ENCODE measurements at regions not wholly inside any gene's neighbourhood (a gene's known extent, or its start where the extent isn't known, plus 50 kb on each side); places are given as distances from the start of the nearest gene placed in this dataset.
"Not testable (repeated sequence)": the region's sequence is repeated elsewhere in the genome, so short reads cannot be mapped to it uniquely, and the experiment has no call there.

GRCh38 chr1:25118546-25118945, 113.8 kb downstream of the SYF2 start:
- no peak overlapping the region for H3K27ac ChIP-seq
- DNase-seq, result no peak
- WGBS, 2 donors, result 81% methylated on average over 7 of the region's 7 CpGs
- no peaks in the 10 kb centered on the region for H3K27me3 ChIP-seq
- H3K4me1 ChIP-seq, result no peaks in the 10 kb centered on the region
- intact Hi-C loops (cut with DNase I), result no loop called here
- no peak overlapping the region for H3K4me3 ChIP-seq (replicated peaks in 1 of 3)
- no peaks in the 10 kb centered on the region for H3K9me3 ChIP-seq
- H3K36me3 ChIP-seq, result no peaks in the 10 kb centered on the region
- TF ChIP-seq CTCF (IDR thresholded peaks at IDR 0.05) (no peak), POLR2A (IDR thresholded peaks at IDR 0.05) (no peak)

GRCh38 chr1:25117233-25117823, 115.0 kb downstream of the SYF2 start:
- Histone ChIP-seq H3K4me3 (replicated peaks in 1 of 3) (no peak overlapping the region), H3K36me3 (no peaks in the 10 kb centered on the region), H3K27ac (no peak overlapping the region), H3K9me3 (no peaks in the 10 kb centered on the region), H3K27me3 (no peaks in the 10 kb centered on the region), H3K4me1 (no peaks in the 10 kb centered on the region)
- TF ChIP-seq POLR2A (IDR thresholded peaks at IDR 0.05) (no peak), CTCF (IDR thresholded peaks at IDR 0.05) (peak in 3 of 6 experiments; percentile 4 to 18 (median 9))
- 60 to 64% methylated on average over 7 of the region's 7 CpGs for WGBS, 2 donors
- no peak for DNase-seq
- intact Hi-C loops (cut with DNase I), result no loop called here

GRCh38 chr1:25116832-25117231, 115.5 kb downstream of the SYF2 start:
- no peak for DNase-seq
- H3K4me1 ChIP-seq, result no peaks in the 10 kb centered on the region
- no peaks in the 10 kb centered on the region for H3K9me3 ChIP-seq
- intact Hi-C loops (cut with DNase I), result no loop called here
- 93% methylated on average over 4 of the region's 4 CpGs for WGBS, 2 donors
- no peaks in the 10 kb centered on the region for H3K27me3 ChIP-seq
- no peak overlapping the region for H3K27ac ChIP-seq
- TF ChIP-seq CTCF (IDR thresholded peaks at IDR 0.05), result no peak
- TF ChIP-seq POLR2A (IDR thresholded peaks at IDR 0.05), result no peak
- no peaks in the 10 kb centered on the region for H3K36me3 ChIP-seq
- no peak overlapping the region for H3K4me3 ChIP-seq (replicated peaks in 1 of 3)

- H3K27ac ChIP-seq; H3K36me3 ChIP-seq; intact Hi-C loops (cut with DNase I); H3K4me3 ChIP-seq (replicated peaks in 1 of 3); H3K4me1 ChIP-seq; H3K9me3 ChIP-seq; H3K27me3 ChIP-seq; DNase-seq: not testable (repeated sequence)
- 93 to 98% methylated on average over 7 of the region's 7 CpGs for WGBS, 2 donors
Observed at GRCh38 chr1:25116117-25116516, 116.2 kb downstream of the SYF2 start.

GRCh38 chr1:25113731-25114130, 118.6 kb downstream of the SYF2 start:
- Histone ChIP-seq H3K4me3 (replicated peaks in 1 of 3) (no peak overlapping the region), H3K36me3 (no peaks in the 10 kb centered on the region), H3K27ac (no peak overlapping the region), H3K4me1 (no peaks in the 10 kb centered on the region), H3K9me3 (no peaks in the 10 kb centered on the region), H3K27me3 (no peaks in the 10 kb centered on the region)
- intact Hi-C loops (cut with DNase I), result no loop called here
- DNase-seq, result no peak
- 89 to 90% methylated on average over 4 of the region's 4 CpGs for WGBS, 2 donors
- TF ChIP-seq CTCF (IDR thresholded peaks at IDR 0.05), result no peak

- intact Hi-C loops (cut with DNase I), result no loop called here
- H3K27me3 ChIP-seq, result no peaks in the 10 kb centered on the region
- no peak for TF ChIP-seq CTCF (IDR thresholded peaks at IDR 0.05)
- TF ChIP-seq POLR2A (IDR thresholded peaks at IDR 0.05), result no peak
- H3K4me3 ChIP-seq (replicated peaks in 1 of 3), result no peak overlapping the region
- no peaks in the 10 kb centered on the region for H3K9me3 ChIP-seq
- no peak for DNase-seq
- WGBS, 2 donors, result 67 to 79% methylated on average over 3 of the region's 3 CpGs
- no peak overlapping the region for H3K27ac ChIP-seq
- no peaks in the 10 kb centered on the region for H3K36me3 ChIP-seq
- H3K4me1 ChIP-seq, result no peaks in the 10 kb centered on the region
Observed at GRCh38 chr1:25113086-25113485, 119.2 kb downstream of the SYF2 start.

Measured in thyroid gland (tissue), 4 donors.